Neural crest cell (in vitro differentiated cells): ENCODE measurements at regions not wholly inside any gene's neighbourhood (a gene's known extent, or its start where the extent isn't known, plus 50 kb on each side); places are given as distances from the start of the nearest gene placed in this dataset.

Source experiments
- DNase-seq: peaks from one replicate; pipeline ENCODE4 v3.0.0; 2021; ENCODE audit warnings: low read depth, mixed read lengths, low spot score
- H3K27ac Mint-ChIP-seq: one replicate; pipeline ENCODE4 v1.8.0; 2021; ENCODE audit warnings: mild to moderate bottlenecking, mixed read lengths; ENCODE audit not compliant: unreplicated experiment
- H3K27me3 Mint-ChIP-seq: 2 replicates; pipeline ENCODE4 v1.8.0; 2021; ENCODE audit warnings: low read depth, mild to moderate bottlenecking, mixed read lengths
- H3K36me3 Mint-ChIP-seq: 2 replicates; pipeline ENCODE4 v1.8.0; 2021; ENCODE audit warnings: low read depth, mild to moderate bottlenecking, mixed read lengths
- H3K4me1 Mint-ChIP-seq: 2 replicates; pipeline ENCODE4 v1.8.0; 2021; ENCODE audit warnings: mixed read lengths
- H3K4me3 Mint-ChIP-seq: one replicate; pipeline ENCODE4 v1.8.0; 2021; ENCODE audit warnings: mild to moderate bottlenecking, mixed read lengths
- H3K9me3 Mint-ChIP-seq: 2 replicates; pipeline ENCODE4 v1.8.0; 2021; ENCODE audit warnings: mixed read lengths
- TF ChIP-seq, protein P1 (sequence below): fragments of 200-600 bp; sonication (generic); conservative IDR thresholded peaks from 2 replicates; pipeline ENCODE4 v1.5.0; 2021; ENCODE audit warnings: antibody characterized with exemption, mild to moderate bottlenecking

DNA sequence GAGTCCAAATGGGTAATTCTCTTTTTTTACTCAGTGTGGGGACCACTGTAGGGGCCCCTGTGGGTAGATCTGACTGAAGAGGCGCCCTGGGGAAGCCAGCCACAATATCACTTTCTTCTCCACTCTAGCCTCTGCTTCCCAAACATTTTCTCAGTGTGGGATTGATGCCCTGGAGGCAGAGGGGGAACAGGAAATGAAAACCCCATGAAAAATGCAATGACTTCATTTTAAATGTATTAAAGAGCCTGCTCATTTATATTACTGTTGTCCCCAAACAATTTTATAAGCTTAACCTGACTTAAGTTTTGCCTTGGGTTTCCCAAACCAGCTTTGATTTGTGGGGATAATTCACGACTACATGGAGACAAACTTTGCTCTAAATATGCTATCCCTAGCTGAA is 181.9 kb downstream of the C1orf94 start:
- TF ChIP-seq, protein P1, sequence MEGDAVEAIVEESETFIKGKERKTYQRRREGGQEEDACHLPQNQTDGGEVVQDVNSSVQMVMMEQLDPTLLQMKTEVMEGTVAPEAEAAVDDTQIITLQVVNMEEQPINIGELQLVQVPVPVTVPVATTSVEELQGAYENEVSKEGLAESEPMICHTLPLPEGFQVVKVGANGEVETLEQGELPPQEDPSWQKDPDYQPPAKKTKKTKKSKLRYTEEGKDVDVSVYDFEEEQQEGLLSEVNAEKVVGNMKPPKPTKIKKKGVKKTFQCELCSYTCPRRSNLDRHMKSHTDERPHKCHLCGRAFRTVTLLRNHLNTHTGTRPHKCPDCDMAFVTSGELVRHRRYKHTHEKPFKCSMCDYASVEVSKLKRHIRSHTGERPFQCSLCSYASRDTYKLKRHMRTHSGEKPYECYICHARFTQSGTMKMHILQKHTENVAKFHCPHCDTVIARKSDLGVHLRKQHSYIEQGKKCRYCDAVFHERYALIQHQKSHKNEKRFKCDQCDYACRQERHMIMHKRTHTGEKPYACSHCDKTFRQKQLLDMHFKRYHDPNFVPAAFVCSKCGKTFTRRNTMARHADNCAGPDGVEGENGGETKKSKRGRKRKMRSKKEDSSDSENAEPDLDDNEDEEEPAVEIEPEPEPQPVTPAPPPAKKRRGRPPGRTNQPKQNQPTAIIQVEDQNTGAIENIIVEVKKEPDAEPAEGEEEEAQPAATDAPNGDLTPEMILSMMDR, result no peak
- Mint-ChIP-seq H3K4me3 (no peak overlapping the region), H3K36me3 (no peaks in the 10 kb centered on the region), H3K27ac (no peak overlapping the region), H3K9me3 (peaks cover 3% of the 10 kb centered on the region), H3K4me1 (peaks cover 5% of the 10 kb centered on the region), H3K27me3 (peaks cover 34% of the 10 kb centered on the region)
- no peak for DNase-seq

DNA sequence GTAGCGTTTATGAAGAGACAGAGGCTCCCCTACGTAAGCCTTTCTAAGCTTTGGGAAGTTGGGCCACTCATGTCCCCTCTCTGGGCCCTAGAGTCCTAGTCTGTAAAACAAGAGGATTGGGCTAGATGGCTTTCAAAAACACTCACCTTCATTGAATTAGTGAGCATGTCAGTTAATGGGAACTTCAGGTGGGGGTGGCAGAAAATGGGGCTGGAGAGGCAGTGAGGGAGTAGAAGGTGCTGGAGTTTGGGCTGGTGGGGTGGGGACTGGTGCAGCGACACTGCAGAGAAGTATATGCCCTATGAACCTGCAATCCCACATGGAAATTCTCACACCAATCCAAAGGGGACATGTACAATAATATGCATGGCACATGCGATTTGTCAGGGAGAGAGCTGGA is 182.7 kb downstream of the C1orf94 start:
- Mint-ChIP-seq H3K27me3 (peaks cover 34% of the 10 kb centered on the region), H3K4me1 (peaks cover 5% of the 10 kb centered on the region), H3K27ac (peak overlapping the region; percentile 70), H3K36me3 (no peaks in the 10 kb centered on the region), H3K9me3 (peaks cover 3% of the 10 kb centered on the region), H3K4me3 (no peak overlapping the region)
- TF ChIP-seq, protein P1, result no peak
- no peak for DNase-seq

DNA sequence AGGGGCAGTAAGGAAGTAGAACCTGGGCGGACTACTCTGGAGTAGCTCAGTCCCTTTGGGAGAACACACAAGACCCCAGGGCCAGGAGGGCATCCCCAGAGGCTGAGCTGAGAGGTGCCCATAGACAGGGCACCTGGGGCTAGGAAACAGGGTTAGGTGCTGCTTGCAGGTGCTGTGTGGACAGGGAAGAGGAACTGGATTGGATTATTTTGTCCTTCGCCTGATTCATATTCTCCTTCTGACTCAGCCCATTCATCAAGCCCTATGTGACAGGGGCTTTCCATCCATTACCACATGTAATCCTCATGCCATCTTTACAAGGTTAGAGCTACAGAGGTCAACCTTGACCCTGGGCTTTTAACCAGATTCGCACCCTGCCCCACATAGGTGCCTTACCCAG is 183.9 kb downstream of the C1orf94 start:
- no peak for DNase-seq
- no peaks in the 10 kb centered on the region for H3K36me3 Mint-ChIP-seq
- peaks cover 5% of the 10 kb centered on the region for H3K4me1 Mint-ChIP-seq
- H3K9me3 Mint-ChIP-seq, result peaks cover 3% of the 10 kb centered on the region
- H3K4me3 Mint-ChIP-seq, result no peak overlapping the region
- peaks cover 38% of the 10 kb centered on the region for H3K27me3 Mint-ChIP-seq
- no peak overlapping the region for H3K27ac Mint-ChIP-seq
- TF ChIP-seq, protein P1, result no peak

DNA sequence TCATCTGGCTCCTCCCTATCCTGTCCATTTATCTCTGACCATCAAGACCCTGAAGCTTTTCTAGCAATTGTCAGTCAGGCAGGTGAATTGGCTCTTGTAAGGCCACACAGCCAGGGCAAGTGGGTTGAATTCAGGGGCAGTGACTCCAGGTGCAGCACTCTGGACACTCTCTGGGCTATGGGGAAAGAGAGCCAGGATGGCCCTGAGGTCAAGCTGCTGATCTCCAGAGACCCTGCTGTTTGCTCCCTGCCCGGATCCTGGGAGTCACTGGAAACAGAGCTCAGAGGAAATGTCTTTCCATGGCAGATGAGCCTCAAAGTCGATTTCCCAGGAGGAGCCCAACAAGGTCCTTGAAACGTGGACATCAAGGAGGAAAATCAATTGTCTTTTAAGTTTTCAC is 184.4 kb downstream of the C1orf94 start:
- no peak overlapping the region for H3K4me3 Mint-ChIP-seq
- TF ChIP-seq, protein P1, result no peak
- peaks cover 3% of the 10 kb centered on the region for H3K9me3 Mint-ChIP-seq
- H3K36me3 Mint-ChIP-seq, result no peaks in the 10 kb centered on the region
- peaks cover 41% of the 10 kb centered on the region for H3K27me3 Mint-ChIP-seq
- peaks cover 5% of the 10 kb centered on the region for H3K4me1 Mint-ChIP-seq
- no peak for DNase-seq
- no peak overlapping the region for H3K27ac Mint-ChIP-seq

DNA sequence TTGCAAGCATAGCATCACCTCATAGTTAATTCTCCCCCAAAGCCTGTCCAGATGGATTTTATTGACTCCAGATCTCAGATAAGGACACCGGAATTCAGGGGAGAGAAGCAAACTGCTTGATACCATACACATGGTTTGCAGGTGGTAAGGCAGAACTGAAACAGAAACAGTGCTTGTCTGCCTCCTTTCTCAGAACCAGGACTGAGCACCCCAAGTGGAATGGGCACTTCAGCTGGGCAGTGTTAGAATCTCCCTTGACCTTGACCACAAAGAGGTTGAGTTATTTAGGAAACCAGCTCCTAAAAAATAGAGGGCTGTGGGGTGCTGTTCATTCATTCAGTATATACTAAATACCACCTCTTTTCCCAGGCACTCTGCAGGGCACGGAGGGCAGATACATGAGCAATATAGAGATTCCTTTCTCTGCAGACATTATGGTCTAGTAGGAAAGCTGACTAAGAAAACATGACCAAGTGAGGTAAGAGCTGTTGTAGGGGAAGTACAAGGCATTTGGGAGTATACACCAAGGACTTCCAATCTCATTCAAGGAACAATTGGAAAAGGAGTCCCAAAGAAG is 185.2 kb downstream of the C1orf94 start:
- H3K27me3 Mint-ChIP-seq, result peaks cover 42% of the 10 kb centered on the region
- TF ChIP-seq, protein P1, result no peak
- no peak overlapping the region for H3K27ac Mint-ChIP-seq
- H3K9me3 Mint-ChIP-seq, result peaks cover 3% of the 10 kb centered on the region
- H3K4me3 Mint-ChIP-seq, result no peak overlapping the region
- H3K4me1 Mint-ChIP-seq, result peaks cover 5% of the 10 kb centered on the region
- no peaks in the 10 kb centered on the region for H3K36me3 Mint-ChIP-seq
- DNase-seq, result no peak
